GM19455 (cell line): ENCODE measurements at regions not wholly inside any gene's neighbourhood (a gene's known extent, or its start where the extent isn't known, plus 50 kb on each side); places are given as distances from the start of the nearest gene placed in this dataset.

Experiments
- ATAC-seq: cut with Tn5 transposase; IDR thresholded peaks from one replicate; pipeline ENCODE4 v1.9.1; 2021; ENCODE audit not compliant: unreplicated experiment

GRCh38 chr21:23402929-23403520, 2204.3 kb downstream of the MRPL39 start:
- no peak for ATAC-seq

DNA sequence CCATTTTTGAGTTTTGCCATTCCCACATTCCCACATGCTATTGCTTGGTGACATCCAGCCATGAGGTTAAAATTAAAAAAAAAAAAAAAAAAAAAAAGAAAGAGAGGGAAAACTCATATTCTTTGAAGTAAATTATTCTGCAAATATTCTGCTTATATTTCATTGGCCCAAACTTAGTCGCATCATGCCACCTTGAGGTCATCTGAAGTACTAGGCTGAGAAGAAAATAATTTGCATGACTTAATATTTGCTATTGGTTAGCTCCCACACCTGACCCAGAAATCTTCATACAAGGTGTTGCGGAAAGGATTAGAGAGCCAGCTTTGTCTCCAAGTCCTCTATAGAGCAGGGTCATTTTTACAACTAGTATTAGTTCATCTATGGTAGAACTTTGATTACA, 2206.0 kb downstream of the MRPL39 start:
- no peak for ATAC-seq

GRCh38 chr21:23398726-23399125, 2208.6 kb downstream of the MRPL39 start:
- no peak for ATAC-seq

DNA sequence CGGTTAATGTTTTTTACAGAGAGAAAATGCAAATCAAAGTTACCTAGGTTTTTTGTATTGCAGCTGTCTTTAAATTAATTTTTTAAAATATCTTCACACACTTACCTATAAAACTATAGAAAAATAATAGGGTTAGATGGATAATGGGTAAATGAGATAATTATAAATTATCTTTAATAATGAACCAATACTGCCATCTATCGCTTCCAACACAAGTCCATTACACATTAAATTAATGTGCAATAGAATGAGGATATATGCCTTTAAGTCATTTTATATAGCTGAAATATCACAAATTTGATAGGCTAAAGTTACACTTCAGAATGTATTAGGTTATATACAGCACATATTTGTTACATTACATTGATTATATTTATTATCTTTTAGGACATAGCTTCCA, 2212.8 kb downstream of the MRPL39 start:
- no peak for ATAC-seq

DNA sequence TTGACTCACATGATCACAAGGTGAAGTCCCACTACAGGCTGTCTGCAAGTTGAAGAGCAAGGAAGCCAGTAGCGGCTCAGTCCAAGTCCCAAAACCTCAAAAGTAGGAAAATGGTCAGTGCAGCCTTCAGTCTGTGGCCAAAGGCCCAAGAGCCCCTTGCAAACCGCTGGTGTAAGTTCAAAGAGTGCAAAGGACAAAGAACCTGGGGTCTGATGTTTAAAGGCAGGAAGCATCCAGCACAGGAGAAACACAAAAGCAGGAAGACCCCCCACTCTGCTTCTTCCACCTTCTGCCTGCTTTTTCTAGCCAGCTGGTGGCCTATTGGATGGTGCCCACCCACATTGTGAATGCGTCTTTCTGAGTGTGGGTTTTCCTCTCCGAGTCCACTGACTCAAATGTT, 2222.6 kb downstream of the MRPL39 start:
- no peak for ATAC-seq

GRCh38 chr21:23374155-23374554, 2233.1 kb downstream of the MRPL39 start:
- no peak for ATAC-seq

- ATAC-seq: no peak
These were observed 2250.4 kb downstream of the MRPL39 start for GRCh38 chr21:23356905-23357304.

DNA sequence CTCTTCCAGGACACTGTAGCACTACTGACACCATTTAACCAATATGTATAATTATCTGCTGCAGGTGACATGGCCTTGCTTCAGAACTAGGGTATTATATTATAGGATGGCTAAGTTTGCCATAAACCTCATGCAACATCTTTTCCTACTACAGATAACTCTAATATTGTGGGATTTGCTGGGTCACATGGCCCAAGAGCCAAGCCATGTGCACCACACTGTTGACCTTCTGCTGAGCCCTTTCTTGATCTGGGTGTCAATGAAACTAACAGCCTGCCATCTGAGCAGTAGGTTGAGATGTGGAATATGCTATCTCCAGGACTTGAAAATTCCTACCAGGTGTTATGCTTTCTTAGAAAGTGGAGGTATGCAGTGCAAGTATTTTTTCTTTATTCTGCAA, 2291.1 kb downstream of the MRPL39 start:
- no peak for ATAC-seq

DNA sequence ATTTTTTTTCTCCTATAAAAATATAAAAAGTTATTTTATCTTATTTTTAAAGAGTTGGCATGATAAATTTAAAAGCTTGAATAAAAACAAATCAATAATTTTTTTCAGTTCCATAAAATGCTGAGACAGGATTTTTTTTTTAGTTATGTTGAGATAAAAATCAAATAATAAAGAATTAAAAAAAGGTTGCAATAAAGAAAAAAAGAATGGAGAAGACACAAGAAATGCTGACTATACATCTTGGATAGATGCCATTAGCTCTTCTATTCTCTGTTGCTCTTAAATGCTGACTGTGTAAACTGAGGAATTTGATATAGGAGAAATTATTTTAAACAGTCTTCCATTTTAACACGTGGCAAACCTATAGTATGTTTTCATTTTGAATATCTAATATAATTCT, 2298.5 kb downstream of the MRPL39 start:
- no peak for ATAC-seq

GRCh38 chr21:23307065-23307464, 2300.2 kb downstream of the MRPL39 start:
- no peak for ATAC-seq

DNA sequence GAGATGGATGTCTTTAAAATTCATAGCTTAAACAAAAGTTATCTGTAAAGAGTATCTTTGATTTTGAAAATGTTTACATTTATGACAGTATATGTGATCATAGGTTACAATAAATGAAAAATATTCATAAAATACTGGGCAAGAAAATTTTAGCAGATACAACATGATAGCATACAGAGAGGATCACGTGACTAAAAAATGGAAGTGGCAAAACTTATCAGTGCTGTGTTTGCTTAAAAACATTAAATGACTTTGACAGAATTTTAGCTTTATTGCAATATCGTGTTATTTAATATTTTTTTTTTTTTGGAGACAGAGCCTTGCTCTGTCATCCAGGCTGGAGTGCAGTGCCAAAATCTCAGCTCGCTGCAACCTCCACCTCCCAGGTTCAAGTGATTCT, 2294.1 kb downstream of the NCAM2 start:
- ATAC-seq: no peak

GRCh38 chr21:23281917-23282316, 2283.7 kb downstream of the NCAM2 start:
- ATAC-seq: no peak

DNA sequence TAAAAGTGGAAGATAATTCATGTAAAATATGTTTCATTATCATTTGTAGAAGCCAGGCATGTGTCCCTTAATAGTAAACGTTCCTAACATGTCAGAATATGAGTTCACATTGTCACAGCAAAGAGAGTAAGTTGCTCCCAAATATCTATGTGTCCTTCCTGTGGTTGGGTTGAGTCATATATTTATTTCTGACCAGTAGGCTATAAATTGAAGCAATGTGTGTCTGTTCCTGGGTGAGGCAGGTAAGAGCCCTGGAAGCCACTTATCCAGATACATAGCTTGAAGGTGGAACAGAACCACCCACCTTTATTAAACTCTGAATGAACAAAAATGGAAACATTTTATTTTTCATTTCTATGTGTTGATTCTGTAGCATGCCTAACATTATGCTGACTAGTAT, 2251.6 kb downstream of the NCAM2 start:
- ATAC-seq: no peak

GRCh38 chr21:23247334-23247733, 2249.1 kb downstream of the NCAM2 start:
- no peak for ATAC-seq

DNA sequence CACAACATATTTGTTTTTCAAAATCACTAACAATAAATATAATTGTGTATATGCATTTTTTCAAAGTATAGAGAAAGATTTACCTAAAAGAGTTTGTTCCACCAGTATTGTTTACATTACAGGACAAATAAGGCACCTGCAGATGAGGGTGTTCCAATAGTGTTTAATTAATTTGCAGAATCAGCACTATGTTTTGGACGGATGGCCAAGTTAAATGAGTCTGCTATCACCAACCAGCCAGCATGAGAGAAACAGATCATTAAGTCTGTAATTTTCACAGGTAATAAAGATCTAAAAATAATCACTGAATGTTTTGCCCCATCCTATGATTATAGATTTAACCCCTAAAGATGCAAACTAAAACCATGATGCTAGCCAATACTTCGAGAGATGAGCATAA, 2247.0 kb downstream of the NCAM2 start:
- ATAC-seq: no peak

- ATAC-seq: no peak
These were observed 2225.7 kb downstream of the NCAM2 start for GRCh38 chr21:23223882-23224281.

GRCh38 chr21:23218667-23219066, 2220.5 kb downstream of the NCAM2 start:
- no peak for ATAC-seq

- no peak for ATAC-seq
These were observed 2219.4 kb downstream of the NCAM2 start for GRCh38 chr21:23217597-23217996.

- ATAC-seq: no peak
These were observed 2217.1 kb downstream of the NCAM2 start for GRCh38 chr21:23215261-23215660.
